ENCODE measurements at regions not wholly inside any gene's neighbourhood (a gene's known extent, or its start where the extent isn't known, plus 50 kb on each side); places are given as distances from the start of the nearest gene placed in this dataset.

GRCh38 chr10:25875556-25876165 lies 58.4 kb upstream of the MYO3A start:
- WGBS, 2 experiments = 0 to 3% methylated on average over 5 to 6 of the region's 7 CpGs
- H3K9me3 ChIP-seq (ENCODE audit: control insufficient read depth, low read length) = no peaks in the 10 kb centered on the region
- no peaks in the 10 kb centered on the region for H3K4me1 ChIP-seq (ENCODE audit: control insufficient read depth, insufficient read depth, low read length)
- no peaks in the 10 kb centered on the region for H3K36me3 ChIP-seq (ENCODE audit: control insufficient read depth, insufficient read depth, low read length)
- no peak overlapping the region for H3K4me3 ChIP-seq (ENCODE audit: insufficient read depth, low read depth, low read length)
- H3K27ac ChIP-seq (ENCODE audit: insufficient read depth, low read depth, low read length, poor library complexity, severe bottlenecking) = no peak overlapping the region
- H3K27me3 ChIP-seq (ENCODE audit: control insufficient read depth, insufficient read depth, low read length, poor library complexity, severe bottlenecking) = no peaks in the 10 kb centered on the region

- H3K4me3 ChIP-seq (ENCODE audit: insufficient read depth, low read depth, low read length) = no peak overlapping the region
- H3K4me1 ChIP-seq (ENCODE audit: control insufficient read depth, insufficient read depth, low read length) = no peaks in the 10 kb centered on the region
- H3K27me3 ChIP-seq (ENCODE audit: control insufficient read depth, insufficient read depth, low read length, poor library complexity, severe bottlenecking) = no peaks in the 10 kb centered on the region
- H3K36me3 ChIP-seq (ENCODE audit: control insufficient read depth, insufficient read depth, low read length) = no peaks in the 10 kb centered on the region
- no peak overlapping the region for H3K27ac ChIP-seq (ENCODE audit: insufficient read depth, low read depth, low read length, poor library complexity, severe bottlenecking)
- H3K9me3 ChIP-seq (ENCODE audit: control insufficient read depth, low read length) = no peaks in the 10 kb centered on the region
These were observed 56.7 kb upstream of the MYO3A start for GRCh38 chr10:25877296-25877695.

Measured in ectodermal cell (in vitro differentiated cells).